ENCODE measurements at regions not wholly inside any gene's neighbourhood (a gene's known extent, or its start where the extent isn't known, plus 50 kb on each side); places are given as distances from the start of the nearest gene placed in this dataset.

DNA sequence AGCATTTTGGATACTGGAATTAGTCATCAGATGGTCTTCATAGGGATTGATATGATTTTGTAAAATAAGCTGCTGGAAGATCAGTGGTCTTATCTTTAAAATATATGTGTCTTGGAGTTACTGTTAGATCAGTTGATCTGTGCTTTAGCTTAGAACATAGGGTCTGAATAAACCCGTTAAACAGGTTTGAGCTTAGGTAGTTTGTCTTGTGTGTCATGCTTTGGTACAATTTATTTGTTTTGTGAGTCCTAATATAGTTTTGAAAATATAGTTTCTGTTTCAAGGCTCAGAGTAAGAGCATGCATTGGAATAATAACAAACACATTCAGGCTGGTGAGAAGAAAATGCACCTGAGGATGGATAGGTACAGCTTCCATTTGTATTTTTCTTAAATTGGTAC, 505.0 kb downstream of the SLC16A7 start:
- TF ChIP-seq ZFX (IDR thresholded peaks at IDR 0.05; ENCODE audit: borderline replicate concordance): no peak
- TF ChIP-seq, protein P1, sequence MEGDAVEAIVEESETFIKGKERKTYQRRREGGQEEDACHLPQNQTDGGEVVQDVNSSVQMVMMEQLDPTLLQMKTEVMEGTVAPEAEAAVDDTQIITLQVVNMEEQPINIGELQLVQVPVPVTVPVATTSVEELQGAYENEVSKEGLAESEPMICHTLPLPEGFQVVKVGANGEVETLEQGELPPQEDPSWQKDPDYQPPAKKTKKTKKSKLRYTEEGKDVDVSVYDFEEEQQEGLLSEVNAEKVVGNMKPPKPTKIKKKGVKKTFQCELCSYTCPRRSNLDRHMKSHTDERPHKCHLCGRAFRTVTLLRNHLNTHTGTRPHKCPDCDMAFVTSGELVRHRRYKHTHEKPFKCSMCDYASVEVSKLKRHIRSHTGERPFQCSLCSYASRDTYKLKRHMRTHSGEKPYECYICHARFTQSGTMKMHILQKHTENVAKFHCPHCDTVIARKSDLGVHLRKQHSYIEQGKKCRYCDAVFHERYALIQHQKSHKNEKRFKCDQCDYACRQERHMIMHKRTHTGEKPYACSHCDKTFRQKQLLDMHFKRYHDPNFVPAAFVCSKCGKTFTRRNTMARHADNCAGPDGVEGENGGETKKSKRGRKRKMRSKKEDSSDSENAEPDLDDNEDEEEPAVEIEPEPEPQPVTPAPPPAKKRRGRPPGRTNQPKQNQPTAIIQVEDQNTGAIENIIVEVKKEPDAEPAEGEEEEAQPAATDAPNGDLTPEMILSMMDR (IDR thresholded peaks at IDR 0.05): no peak

Measured in 22Rv1 (cell line).